Colonic mucosa (tissue), 4 donors: ENCODE measurements at regions not wholly inside any gene's neighbourhood (a gene's known extent, or its start where the extent isn't known, plus 50 kb on each side); places are given as distances from the start of the nearest gene placed in this dataset.

Experiments used
- DNase-seq: peaks from one replicate; pipeline ENCODE4 v3.0.0-alpha.2; 2020
- H3K27ac ChIP-seq: fragments of 200-600 bp; one replicate; pipeline ENCODE4 v1.8.0; 2021
- H3K27me3 ChIP-seq: fragments of 200-600 bp; one replicate; pipeline ENCODE4 v1.8.0; 2021
- H3K36me3 ChIP-seq: fragments of 200-600 bp; one replicate; pipeline ENCODE4 v1.8.0; 2021
- H3K4me1 ChIP-seq: fragments of 200-600 bp; one replicate; pipeline ENCODE4 v1.8.0; 2021; ENCODE audit warnings: mild to moderate bottlenecking
- H3K4me3 ChIP-seq: fragments of 200-600 bp; one replicate; pipeline ENCODE4 v1.8.0; 2021
- H3K9ac ChIP-seq, 2 donors: one replicate each; pipeline ENCODE4 v1.7.0; 2013; ENCODE audit warnings: control low read depth in 2 of 2, low read depth in 2 of 2, low read length in 2 of 2
- H3K9me3 ChIP-seq: fragments of 200-600 bp; one replicate; pipeline ENCODE4 v1.8.0; 2021
- intact Hi-C: fragments of 100-400 bp; cut with DNase I; formaldehyde crosslinking; loops from one replicate; pipeline ENCODE4 v1.14.1; 2022
- TF ChIP-seq, protein P1 (sequence below): fragments of 200-600 bp; IDR thresholded peaks from one replicate; pipeline ENCODE4 v1.8.0; 2022; ENCODE audit warnings: antibody characterized with exemption, mild to moderate bottlenecking
- donor health status: healthy.
- donor health status: DM: no; HTN: no; CAD: no.
- donor health status: DM: no; HTN: no; CAD: no.

DNA sequence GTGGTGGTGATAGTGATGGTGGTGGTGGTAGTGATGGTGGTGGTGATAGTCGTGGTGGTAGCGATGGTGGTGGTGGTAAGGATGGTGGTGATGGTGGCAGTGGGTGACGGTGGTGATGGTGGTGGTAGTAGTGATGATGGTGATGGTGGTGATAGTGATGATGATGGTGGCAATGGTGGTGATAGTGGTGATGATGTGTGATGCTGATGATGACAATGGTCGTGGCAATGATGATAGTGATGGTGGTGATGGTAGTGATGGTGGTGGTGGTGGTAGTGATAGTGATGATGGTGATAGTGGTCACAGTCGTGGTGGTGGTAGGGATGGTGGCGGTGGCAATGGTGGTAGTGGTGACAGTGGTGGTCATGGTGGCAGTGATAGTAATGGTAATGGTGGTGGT, 243.9 kb upstream of the RAB6C start:
- TF ChIP-seq, protein P1, sequence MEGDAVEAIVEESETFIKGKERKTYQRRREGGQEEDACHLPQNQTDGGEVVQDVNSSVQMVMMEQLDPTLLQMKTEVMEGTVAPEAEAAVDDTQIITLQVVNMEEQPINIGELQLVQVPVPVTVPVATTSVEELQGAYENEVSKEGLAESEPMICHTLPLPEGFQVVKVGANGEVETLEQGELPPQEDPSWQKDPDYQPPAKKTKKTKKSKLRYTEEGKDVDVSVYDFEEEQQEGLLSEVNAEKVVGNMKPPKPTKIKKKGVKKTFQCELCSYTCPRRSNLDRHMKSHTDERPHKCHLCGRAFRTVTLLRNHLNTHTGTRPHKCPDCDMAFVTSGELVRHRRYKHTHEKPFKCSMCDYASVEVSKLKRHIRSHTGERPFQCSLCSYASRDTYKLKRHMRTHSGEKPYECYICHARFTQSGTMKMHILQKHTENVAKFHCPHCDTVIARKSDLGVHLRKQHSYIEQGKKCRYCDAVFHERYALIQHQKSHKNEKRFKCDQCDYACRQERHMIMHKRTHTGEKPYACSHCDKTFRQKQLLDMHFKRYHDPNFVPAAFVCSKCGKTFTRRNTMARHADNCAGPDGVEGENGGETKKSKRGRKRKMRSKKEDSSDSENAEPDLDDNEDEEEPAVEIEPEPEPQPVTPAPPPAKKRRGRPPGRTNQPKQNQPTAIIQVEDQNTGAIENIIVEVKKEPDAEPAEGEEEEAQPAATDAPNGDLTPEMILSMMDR = no peak
- intact Hi-C loops = no loop called here
- no peak overlapping the region for H3K4me3 ChIP-seq
- H3K27ac ChIP-seq = no peak overlapping the region
- no peaks in the 10 kb centered on the region for H3K9me3 ChIP-seq
- no peak for DNase-seq
- no peaks in the 10 kb centered on the region for H3K4me1 ChIP-seq
- no peaks in the 10 kb centered on the region for H3K27me3 ChIP-seq
- no peaks in the 10 kb centered on the region for H3K36me3 ChIP-seq
- H3K9ac ChIP-seq = no peak overlapping the region

DNA sequence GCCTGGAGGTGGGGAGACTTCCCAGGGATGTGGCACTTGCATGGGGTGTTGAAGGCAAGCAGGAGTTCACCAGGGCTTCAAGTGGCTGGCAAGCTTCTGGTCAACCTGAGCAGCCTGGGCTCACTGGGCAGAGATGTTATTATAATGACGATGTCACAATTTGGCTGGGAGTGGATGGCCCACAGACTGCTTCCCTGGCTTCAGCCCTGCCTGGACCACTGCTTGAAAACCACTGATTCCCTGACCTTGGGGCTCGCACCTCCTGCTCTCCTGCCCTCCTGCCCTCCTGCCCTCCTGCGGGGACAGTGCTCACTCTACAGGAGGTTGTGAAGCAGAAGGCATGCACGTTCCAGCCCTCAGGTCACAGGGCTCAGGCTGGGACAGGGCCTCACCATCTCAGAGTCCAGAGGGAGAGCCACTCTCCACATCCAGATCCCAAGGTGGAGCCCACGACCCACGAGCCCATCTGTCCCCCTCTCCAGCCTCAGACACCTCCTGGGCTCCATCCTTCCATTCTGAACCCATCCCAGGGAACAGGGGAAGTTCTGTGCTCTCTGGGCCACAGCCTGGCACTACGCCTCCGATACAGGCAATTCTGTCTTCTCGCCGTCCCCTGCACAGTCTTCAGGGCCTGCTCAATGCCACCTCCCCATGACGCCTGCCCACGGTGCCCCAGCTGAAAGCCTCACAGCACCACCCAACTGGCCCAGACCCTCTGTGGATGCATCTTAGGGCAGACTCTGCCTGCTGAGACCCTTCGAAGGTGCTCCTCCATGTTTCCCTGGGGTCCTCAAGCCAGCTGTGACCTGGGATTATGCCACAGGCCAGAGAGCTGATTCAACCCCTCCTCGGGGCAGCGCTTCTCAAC, 241.6 kb upstream of the RAB6C start:
- no peak for DNase-seq

GRCh38 chr2:129738799-129739198, 240.7 kb upstream of the RAB6C start:
- no peak for DNase-seq
- TF ChIP-seq, protein P1 = no peak
- H3K9me3 ChIP-seq = no peaks in the 10 kb centered on the region
- H3K27me3 ChIP-seq = no peaks in the 10 kb centered on the region
- no peak overlapping the region for H3K27ac ChIP-seq
- H3K9ac ChIP-seq = no peak overlapping the region
- intact Hi-C loops = no loop called here
- H3K4me3 ChIP-seq = no peak overlapping the region
- no peaks in the 10 kb centered on the region for H3K4me1 ChIP-seq
- no peaks in the 10 kb centered on the region for H3K36me3 ChIP-seq

More for the DNA sequence above, 241.6 kb upstream of the RAB6C start:
- no peak overlapping the region for H3K27ac ChIP-seq
- H3K4me3 ChIP-seq = no peak overlapping the region
- H3K9ac ChIP-seq = no peak overlapping the region
- intact Hi-C loops = no loop called here
- no peaks in the 10 kb centered on the region for H3K9me3 ChIP-seq
- H3K27me3 ChIP-seq = no peaks in the 10 kb centered on the region
- H3K36me3 ChIP-seq = no peaks in the 10 kb centered on the region
- TF ChIP-seq, protein P1 = no peak
- no peaks in the 10 kb centered on the region for H3K4me1 ChIP-seq

DNA sequence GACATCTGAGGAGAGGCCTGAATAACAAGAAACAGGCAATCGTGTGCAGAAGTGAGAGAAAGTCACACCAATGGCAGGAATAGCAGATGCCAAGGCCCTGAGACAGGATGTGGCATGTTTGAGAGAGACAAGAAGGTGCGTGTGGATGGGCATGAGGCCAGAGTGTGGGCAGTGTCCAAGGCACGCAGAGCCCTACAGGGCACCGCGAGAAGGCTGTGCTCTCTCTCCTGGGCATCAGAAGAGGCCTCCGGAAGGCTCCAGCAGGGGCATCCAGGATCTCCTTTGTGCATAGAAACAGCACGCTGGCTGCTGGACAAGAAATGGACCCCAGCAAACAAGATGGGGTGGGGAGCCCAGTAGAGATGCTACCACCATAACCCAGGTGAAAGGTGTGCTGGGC, 239.0 kb upstream of the RAB6C start:
- TF ChIP-seq, protein P1 = no peak
- intact Hi-C loops = no loop called here

GRCh38 chr2:129741165-129741564, 238.3 kb upstream of the RAB6C start:
- Histone ChIP-seq H3K27me3 (no peaks in the 10 kb centered on the region), H3K9me3 (no peaks in the 10 kb centered on the region), H3K27ac (no peak overlapping the region), H3K4me3 (no peak overlapping the region), H3K36me3 (no peaks in the 10 kb centered on the region), H3K4me1 (no peaks in the 10 kb centered on the region), H3K9ac (no peak overlapping the region)
- intact Hi-C loops = no loop called here
- TF ChIP-seq, protein P1 = no peak
- DNase-seq = no peak

More for the DNA sequence above, 239.0 kb upstream of the RAB6C start:
- Histone ChIP-seq H3K4me1 (no peaks in the 10 kb centered on the region), H3K27me3 (no peaks in the 10 kb centered on the region), H3K36me3 (no peaks in the 10 kb centered on the region), H3K4me3 (no peak overlapping the region), H3K9me3 (no peaks in the 10 kb centered on the region), H3K9ac (no peak overlapping the region), H3K27ac (no peak overlapping the region)
- DNase-seq = no peak
